HEK293 (cell line): ENCODE measurements at regions not wholly inside any gene's neighbourhood (a gene's known extent, or its start where the extent isn't known, plus 50 kb on each side); places are given as distances from the start of the nearest gene placed in this dataset.

Source experiments
- CTCF ChIA-PET: fragments of 350-600 bp; formaldehyde crosslinking; extraction: SDS; loops from one replicate; lab custom pipeline; 2021; ENCODE audit warnings: antibody characterized with exemption; lab: Yijun Ruan, JAX
- POLR2A ChIA-PET: fragments of 300-600 bp; formaldehyde crosslinking; extraction: SDS; loops from one replicate; lab custom pipeline; 2020; ENCODE audit warnings: antibody characterized with exemption, inconsistent platforms; lab: Yijun Ruan, JAX
- H3K27ac ChIP-seq: fragments of 200-500 bp; sonication (Bioruptor generic); 2 replicates; pipeline ENCODE4 v1.5.1; 2014; ENCODE audit warnings: low read depth, low read length, control low read depth, inconsistent platforms; ENCODE audit errors: extremely low read depth
- H3K36me3 ChIP-seq, 2 experiments: fragments of 200-500 bp in 1 of 2; sonication (Bioruptor generic) in 1 of 2; 1 replicate in 1 of 2; 2 replicates in 1 of 2; pipeline ENCODE4 v1.5.1; 2014 to 2017; ENCODE audit warnings: inconsistent platforms in 2 of 2, low read length in 2 of 2; ENCODE audit not compliant: control insufficient read depth in 2 of 2, insufficient read depth in 1 of 2
- H3K4me1 ChIP-seq: fragments of 200-500 bp; sonication (Bioruptor generic); 2 replicates; pipeline ENCODE4 v1.5.1; 2014; ENCODE audit warnings: mild to moderate bottlenecking, low read length, inconsistent platforms; ENCODE audit not compliant: control insufficient read depth, insufficient read depth
- H3K4me3 ChIP-seq: 2 replicates; pipeline ENCODE4 v1.5.1; 2011; ENCODE audit warnings: low read depth, mild to moderate bottlenecking, control low read depth, low read length, moderate library complexity
- H3K9me3 ChIP-seq: fragments of 200-500 bp; sonication (Bioruptor generic); 2 replicates; pipeline ENCODE4 v1.5.1; 2014; ENCODE audit warnings: low read depth, low read length, inconsistent platforms; ENCODE audit not compliant: control insufficient read depth, insufficient read depth
- EGR2 ChIP-seq: fragments of 450-650 bp; formaldehyde crosslinking; IDR thresholded peaks from 2 replicates; pipeline ENCODE4 v1.5.1; 2016; ENCODE audit warnings: low read depth, missing biosample characterization, missing genetic modification characterization
- HOXD13 ChIP-seq: sonication (generic); formaldehyde crosslinking; IDR thresholded peaks from 2 replicates; pipeline ENCODE4 v1.8.0; 2022; ENCODE audit warnings: missing genetic modification reagents, borderline replicate concordance
- MYNN ChIP-seq: fragments of 450-650 bp; formaldehyde crosslinking; IDR thresholded peaks from 2 replicates; pipeline ENCODE4 v1.5.1; 2016; ENCODE audit warnings: missing biosample characterization, missing genetic modification characterization, borderline replicate concordance
- SP3 ChIP-seq: fragments of 450-650 bp; formaldehyde crosslinking; IDR thresholded peaks from 2 replicates; pipeline ENCODE4 v1.5.1; 2016; ENCODE audit warnings: missing biosample characterization, missing genetic modification characterization
- ZBTB17 ChIP-seq: fragments of 450-650 bp; formaldehyde crosslinking; IDR thresholded peaks from 2 replicates; pipeline ENCODE4 v1.5.1; 2016; ENCODE audit warnings: missing biosample characterization, missing genetic modification characterization
- ZEB2 ChIP-seq: fragments of 450-650 bp; formaldehyde crosslinking; IDR thresholded peaks from 2 replicates; pipeline ENCODE4 v1.5.1; 2016; ENCODE audit warnings: missing biosample characterization, missing genetic modification characterization
- ZNF157 ChIP-seq: fragments of 450-650 bp; formaldehyde crosslinking; IDR thresholded peaks from 2 replicates; pipeline ENCODE4 v1.5.1; 2016; ENCODE audit warnings: missing biosample characterization, missing genetic modification characterization
- ZNF16 ChIP-seq: fragments of 450-650 bp; formaldehyde crosslinking; IDR thresholded peaks from 2 replicates; pipeline ENCODE4 v1.5.1; 2016; ENCODE audit warnings: low read depth, missing biosample characterization, missing genetic modification characterization
- ZNF174 ChIP-seq: fragments of 450-650 bp; formaldehyde crosslinking; IDR thresholded peaks from 2 replicates; pipeline ENCODE4 v1.5.0; 2017; ENCODE audit warnings: missing biosample characterization, mild to moderate bottlenecking, missing genetic modification characterization
- ZNF211 ChIP-seq: fragments of 450-650 bp; formaldehyde crosslinking; IDR thresholded peaks from 2 replicates; pipeline ENCODE4 v1.5.1; 2016; ENCODE audit warnings: low read depth, missing biosample characterization, missing genetic modification characterization
- ZNF239 ChIP-seq: fragments of 450-650 bp; formaldehyde crosslinking; IDR thresholded peaks from 2 replicates; pipeline ENCODE4 v1.5.1; 2016; ENCODE audit warnings: missing biosample characterization, missing genetic modification characterization
- ZNF274 ChIP-seq, 2 experiments: fragments of 200-500 bp in 1 of 2; fragments of 450-650 bp in 1 of 2; sonication (Bioruptor generic) in 1 of 2; formaldehyde crosslinking in 1 of 2; IDR thresholded peaks; 2 replicates each; pipeline versions ENCODE4 v1.5.1 to v1.6.1; 2014 to 2016; ENCODE audit warnings: borderline replicate concordance in 1 of 2, inconsistent platforms in 1 of 2, low read length in 1 of 2, missing biosample characterization in 1 of 2, missing genetic modification characterization in 1 of 2
- ZNF311 ChIP-seq: fragments of 450-650 bp; formaldehyde crosslinking; IDR thresholded peaks from 2 replicates; pipeline ENCODE4 v1.5.1; 2017; ENCODE audit warnings: missing biosample characterization, missing genetic modification characterization, borderline replicate concordance
- ZNF510 ChIP-seq: fragments of 450-650 bp; formaldehyde crosslinking; IDR thresholded peaks from 2 replicates; pipeline ENCODE4 v1.5.1; 2018; ENCODE audit warnings: mild to moderate bottlenecking, missing genetic modification characterization, missing biosample characterization; ENCODE audit not compliant: insufficient replicate concordance
- ZNF548 ChIP-seq: fragments of 450-650 bp; formaldehyde crosslinking; IDR thresholded peaks from 2 replicates; pipeline ENCODE4 v1.5.1; 2016; ENCODE audit warnings: missing biosample characterization, missing genetic modification characterization
- ZNF561 ChIP-seq: fragments of 450-650 bp; IDR thresholded peaks from 2 replicates; pipeline ENCODE4 v1.5.1; 2018; ENCODE audit warnings: missing biosample characterization, missing genetic modification characterization, borderline replicate concordance
- ZNF585B ChIP-seq: fragments of 450-650 bp; formaldehyde crosslinking; IDR thresholded peaks from 2 replicates; pipeline ENCODE4 v1.5.1; 2016; ENCODE audit warnings: missing biosample characterization, missing genetic modification characterization
- ZNF600 ChIP-seq: fragments of 450-650 bp; formaldehyde crosslinking; IDR thresholded peaks from 2 replicates; pipeline ENCODE4 v1.5.1; 2016; ENCODE audit warnings: missing biosample characterization, missing genetic modification characterization
- ZNF621 ChIP-seq: fragments of 450-650 bp; formaldehyde crosslinking; IDR thresholded peaks from 2 replicates; pipeline ENCODE4 v1.5.1; 2017; ENCODE audit warnings: missing biosample characterization, missing genetic modification characterization
- ZNF660 ChIP-seq: fragments of 450-650 bp; IDR thresholded peaks from 2 replicates; pipeline ENCODE4 v1.5.1; 2018; ENCODE audit warnings: missing biosample characterization, mild to moderate bottlenecking, missing genetic modification characterization
- ZSCAN30 ChIP-seq: fragments of 450-650 bp; IDR thresholded peaks from 2 replicates; pipeline ENCODE4 v1.5.1; 2018; ENCODE audit warnings: missing biosample characterization, mild to moderate bottlenecking, missing genetic modification characterization, moderate library complexity
- TF ChIP-seq, protein P1 (sequence below): fragments of 450-650 bp; formaldehyde crosslinking; IDR thresholded peaks from 2 replicates; pipeline ENCODE4 v1.5.1; 2017; ENCODE audit warnings: missing biosample characterization, missing genetic modification characterization
- TF ChIP-seq, protein P2 (sequence below): IDR thresholded peaks from 2 replicates; pipeline ENCODE4 v1.6.1; 2011; ENCODE audit warnings: mild to moderate bottlenecking, low read depth, low read length, borderline replicate concordance
- TF ChIP-seq, protein P3 (sequence below): fragments of 450-650 bp; formaldehyde crosslinking; IDR thresholded peaks from 2 replicates; pipeline ENCODE4 v1.5.1; 2016; ENCODE audit warnings: missing biosample characterization, missing genetic modification characterization, low read depth

DNA sequence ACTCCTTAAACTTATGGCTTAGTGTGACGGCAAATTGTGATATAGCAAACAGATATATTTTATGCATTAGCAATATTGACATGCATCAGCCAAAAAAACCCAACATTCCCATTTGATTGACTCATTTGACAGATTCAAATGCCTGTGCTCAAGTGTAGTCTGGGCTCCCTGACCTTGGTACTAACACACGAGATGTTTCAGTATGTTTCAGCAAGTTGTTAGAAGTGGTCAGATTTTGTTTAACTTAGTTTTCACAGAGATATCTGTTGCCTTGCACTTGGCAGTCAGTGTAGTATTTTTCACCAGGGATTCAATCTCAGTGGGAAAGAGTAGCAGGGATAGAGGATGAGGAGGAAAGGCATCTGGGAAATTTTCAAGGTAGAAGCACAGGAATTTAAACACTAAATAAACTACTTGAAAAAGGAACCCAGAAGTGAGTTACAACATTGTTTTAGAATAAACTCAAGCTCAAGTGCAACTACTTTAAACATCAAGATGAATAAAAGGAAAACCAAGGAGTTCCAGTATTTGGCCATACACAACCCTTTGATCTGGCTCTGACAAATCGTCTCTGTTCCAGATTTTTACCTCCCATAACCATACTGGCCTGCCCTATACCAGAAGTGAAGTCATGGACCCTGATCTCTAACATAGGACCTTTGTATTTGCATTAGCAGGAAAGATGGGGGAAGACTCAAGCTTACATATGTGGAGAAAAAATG is 56.5 kb upstream of the BLID start:
- POLR2A ChIA-PET = no interaction called here
- CTCF ChIA-PET = interaction anchor here (1.6 kb wide), 2 partner anchors 56 to 64 kb away, joined by 3 to 4 read pairs; partner anchors contain the start of gene BLID
- Histone ChIP-seq H3K4me3 (no peak overlapping the region), H3K4me1 (no peaks in the 10 kb centered on the region), H3K9me3 (no peaks in the 10 kb centered on the region), H3K36me3 (no peaks in the 10 kb centered on the region)
- no peak for TF ChIP-seq ZNF548
- TF ChIP-seq ZNF600 (tag by site-specific recombination) = no peak
- no peak for TF ChIP-seq ZNF561 (tag by site-specific recombination)
- no peak for TF ChIP-seq ZNF16 (tag by site-specific recombination)
- no peak for TF ChIP-seq SP3 (tag by site-specific recombination)
- TF ChIP-seq ZNF239 (tag by site-specific recombination) = no peak
- no peak for TF ChIP-seq ZSCAN30 (tag by site-specific recombination)
- TF ChIP-seq ZNF211 = no peak
- no peak for TF ChIP-seq ZEB2 (tag by site-specific recombination)
- no peak for TF ChIP-seq ZNF660 (tag by site-specific recombination)
- TF ChIP-seq, protein P1, sequence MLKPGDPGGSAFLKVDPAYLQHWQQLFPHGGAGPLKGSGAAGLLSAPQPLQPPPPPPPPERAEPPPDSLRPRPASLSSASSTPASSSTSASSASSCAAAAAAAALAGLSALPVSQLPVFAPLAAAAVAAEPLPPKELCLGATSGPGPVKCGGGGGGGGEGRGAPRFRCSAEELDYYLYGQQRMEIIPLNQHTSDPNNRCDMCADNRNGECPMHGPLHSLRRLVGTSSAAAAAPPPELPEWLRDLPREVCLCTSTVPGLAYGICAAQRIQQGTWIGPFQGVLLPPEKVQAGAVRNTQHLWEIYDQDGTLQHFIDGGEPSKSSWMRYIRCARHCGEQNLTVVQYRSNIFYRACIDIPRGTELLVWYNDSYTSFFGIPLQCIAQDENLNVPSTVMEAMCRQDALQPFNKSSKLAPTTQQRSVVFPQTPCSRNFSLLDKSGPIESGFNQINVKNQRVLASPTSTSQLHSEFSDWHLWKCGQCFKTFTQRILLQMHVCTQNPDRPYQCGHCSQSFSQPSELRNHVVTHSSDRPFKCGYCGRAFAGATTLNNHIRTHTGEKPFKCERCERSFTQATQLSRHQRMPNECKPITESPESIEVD (tag by site-specific recombination) = no peak
- TF ChIP-seq ZNF621 (tag by site-specific recombination) = no peak
- TF ChIP-seq HOXD13 (CRISPR knock-in tag) = no peak
- TF ChIP-seq ZNF174 = no peak
- no peak for TF ChIP-seq ZNF274 (IDR thresholded peaks at IDR 0.05; ENCODE audit: low read length)
- no peak for TF ChIP-seq ZNF274 (tag by site-specific recombination; IDR thresholded peaks at IDR 0.05; ENCODE audit: borderline replicate concordance)
- TF ChIP-seq MYNN = no peak
- TF ChIP-seq ZNF585B (tag by site-specific recombination) = no peak
- TF ChIP-seq, protein P2, sequence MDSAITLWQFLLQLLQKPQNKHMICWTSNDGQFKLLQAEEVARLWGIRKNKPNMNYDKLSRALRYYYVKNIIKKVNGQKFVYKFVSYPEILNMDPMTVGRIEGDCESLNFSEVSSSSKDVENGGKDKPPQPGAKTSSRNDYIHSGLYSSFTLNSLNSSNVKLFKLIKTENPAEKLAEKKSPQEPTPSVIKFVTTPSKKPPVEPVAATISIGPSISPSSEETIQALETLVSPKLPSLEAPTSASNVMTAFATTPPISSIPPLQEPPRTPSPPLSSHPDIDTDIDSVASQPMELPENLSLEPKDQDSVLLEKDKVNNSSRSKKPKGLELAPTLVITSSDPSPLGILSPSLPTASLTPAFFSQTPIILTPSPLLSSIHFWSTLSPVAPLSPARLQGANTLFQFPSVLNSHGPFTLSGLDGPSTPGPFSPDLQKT = no peak
- no peak for TF ChIP-seq ZNF510 (tag by site-specific recombination)
- TF ChIP-seq, all 188 proteins: peak for 0
- H3K27ac ChIP-seq = no peak overlapping the region

DNA sequence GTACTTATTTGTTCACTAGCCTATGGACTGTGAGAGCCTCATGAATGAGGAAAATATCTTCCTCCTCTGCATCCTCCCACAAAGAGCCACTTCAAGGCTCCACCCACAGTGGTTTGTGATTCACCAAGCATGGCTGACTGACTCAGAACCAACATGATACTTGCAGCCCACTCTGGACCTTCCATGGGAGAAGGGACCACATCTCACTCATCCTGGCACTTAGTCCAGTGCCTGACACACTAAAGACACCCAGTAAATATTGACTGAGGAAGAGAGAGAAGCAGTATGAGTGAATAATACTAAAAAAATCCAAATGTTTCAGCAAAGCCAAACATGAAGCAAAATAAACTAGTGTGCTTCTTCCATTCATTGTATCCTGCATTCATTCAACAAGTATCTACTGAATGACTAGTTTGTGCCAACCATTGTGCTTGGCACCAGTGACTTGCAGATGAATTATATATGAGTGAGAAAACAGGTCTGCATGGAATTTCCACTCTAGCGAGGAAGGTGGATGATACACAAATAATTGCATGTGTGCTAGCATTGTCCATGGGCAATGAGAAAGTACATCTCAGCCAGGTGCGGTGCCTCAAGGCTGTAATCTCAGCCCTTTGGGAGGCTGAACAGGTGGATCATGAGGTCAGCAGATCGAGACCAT is 54.9 kb upstream of the BLID start:
- CTCF ChIA-PET = interaction anchor here (0.7 kb wide), 1 partner anchor 150 kb away, joined by 3 read pairs; no protein-coding TSS in a partner anchor
- H3K36me3 ChIP-seq = no peaks in the 10 kb centered on the region
- TF ChIP-seq ZNF311 = no peak
- TF ChIP-seq EGR2 (tag by site-specific recombination) = peak; percentile 32; the same call in 1 of the 2 replicates
- no peak for TF ChIP-seq ZNF600 (tag by site-specific recombination)
- TF ChIP-seq, protein P3, sequence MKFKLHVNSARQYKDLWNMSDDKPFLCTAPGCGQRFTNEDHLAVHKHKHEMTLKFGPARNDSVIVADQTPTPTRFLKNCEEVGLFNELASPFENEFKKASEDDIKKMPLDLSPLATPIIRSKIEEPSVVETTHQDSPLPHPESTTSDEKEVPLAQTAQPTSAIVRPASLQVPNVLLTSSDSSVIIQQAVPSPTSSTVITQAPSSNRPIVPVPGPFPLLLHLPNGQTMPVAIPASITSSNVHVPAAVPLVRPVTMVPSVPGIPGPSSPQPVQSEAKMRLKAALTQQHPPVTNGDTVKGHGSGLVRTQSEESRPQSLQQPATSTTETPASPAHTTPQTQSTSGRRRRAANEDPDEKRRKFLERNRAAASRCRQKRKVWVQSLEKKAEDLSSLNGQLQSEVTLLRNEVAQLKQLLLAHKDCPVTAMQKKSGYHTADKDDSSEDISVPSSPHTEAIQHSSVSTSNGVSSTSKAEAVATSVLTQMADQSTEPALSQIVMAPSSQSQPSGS (tag by site-specific recombination) = no peak
- TF ChIP-seq ZNF548 = no peak
- TF ChIP-seq ZBTB17 (tag by site-specific recombination) = no peak
- TF ChIP-seq ZEB2 (tag by site-specific recombination) = no peak
- no peak for TF ChIP-seq ZSCAN30 (tag by site-specific recombination)
- TF ChIP-seq ZNF157 (tag by site-specific recombination) = no peak
- no peak overlapping the region for H3K27ac ChIP-seq
- no peaks in the 10 kb centered on the region for H3K9me3 ChIP-seq
- H3K4me3 ChIP-seq = no peak overlapping the region
- H3K4me1 ChIP-seq = no peaks in the 10 kb centered on the region
- POLR2A ChIA-PET = no interaction called here
